Smooth muscle cell (in vitro differentiated cells): ENCODE measurements at regions not wholly inside any gene's neighbourhood (a gene's known extent, or its start where the extent isn't known, plus 50 kb on each side); places are given as distances from the start of the nearest gene placed in this dataset.

Experiments used
- DNase-seq: peaks from one replicate; lab custom pipeline; 2025; ENCODE audit not compliant: unreplicated experiment; lab: John Stamatoyannopoulos, UW
- H2AFZ ChIP-seq: fragments of 200-600 bp; sonication (generic); 2 replicates; pipeline ENCODE4 v1.6.0; 2016; ENCODE audit warnings: antibody characterized with exemption, low read depth, mild to moderate bottlenecking
- H3F3A ChIP-seq: fragments of 200-600 bp; sonication (generic); 2 replicates; pipeline ENCODE4 v1.6.0; 2017; ENCODE audit warnings: antibody characterized with exemption, low read depth
- H3K27ac ChIP-seq: fragments of 200-600 bp; sonication (generic); 2 replicates; pipeline ENCODE4 v1.5.1; 2016; ENCODE audit warnings: low read depth, mild to moderate bottlenecking
- H3K27me3 ChIP-seq: fragments of 200-600 bp; sonication (generic); 2 replicates; pipeline ENCODE4 v1.6.1; 2016; ENCODE audit warnings: low read depth, mild to moderate bottlenecking
- H3K36me3 ChIP-seq: fragments of 200-600 bp; sonication (generic); 2 replicates; pipeline ENCODE4 v1.5.1; 2016; ENCODE audit warnings: low read depth
- H3K4me1 ChIP-seq: fragments of 200-600 bp; sonication (generic); 2 replicates; pipeline ENCODE4 v1.5.1; 2016; ENCODE audit warnings: low read depth
- H3K4me2 ChIP-seq: fragments of 200-600 bp; sonication (generic); 2 replicates; pipeline ENCODE4 v1.6.0; 2016; ENCODE audit warnings: mild to moderate bottlenecking
- H3K4me3 ChIP-seq: fragments of 200-600 bp; sonication (generic); 2 replicates; pipeline ENCODE4 v1.5.1; 2016; ENCODE audit warnings: mild to moderate bottlenecking
- H3K79me2 ChIP-seq: fragments of 200-600 bp; sonication (generic); 2 replicates; pipeline ENCODE4 v1.6.0; 2016; ENCODE audit warnings: low read depth, mild to moderate bottlenecking
- H3K9ac ChIP-seq: fragments of 200-600 bp; sonication (generic); 2 replicates; pipeline ENCODE4 v1.6.0; 2016; ENCODE audit warnings: low read depth
- H3K9me3 ChIP-seq: fragments of 200-600 bp; sonication (generic); replicated peaks from 2 replicates; pipeline ENCODE4 v1.5.1; 2016; ENCODE audit warnings: low read depth
- H4K20me1 ChIP-seq: fragments of 200-600 bp; sonication (generic); 2 replicates; pipeline ENCODE4 v1.6.0; 2016; ENCODE audit warnings: low read depth
- CTCF ChIP-seq: fragments of 200-600 bp; sonication (generic); IDR thresholded peaks from 2 replicates; pipeline ENCODE4 v1.5.1; 2017; ENCODE audit warnings: borderline replicate concordance, mild to moderate bottlenecking, antibody characterized with exemption; ENCODE audit not compliant: insufficient read depth, poor library complexity, severe bottlenecking
- WGBS: methylation state at CpG from one replicate; pipeline ENCODE4 v1.1.7; 2016; ENCODE audit warnings: low lambda C conversion rate; 5-methylcytosine and 5-hydroxymethylcytosine counted together

- Histone ChIP-seq H3K4me3 (no peak overlapping the region), H3K9me3 (no peaks in the 10 kb centered on the region), H3K9ac (no peak overlapping the region), H3K4me1 (no peaks in the 10 kb centered on the region), H3K27ac (no peak overlapping the region), H3F3A (no peaks in the 10 kb centered on the region), H3K36me3 (no peaks in the 10 kb centered on the region), H3K4me2 (no peak overlapping the region), H2AFZ (no peak overlapping the region), H3K79me2 (no peaks in the 10 kb centered on the region), H4K20me1 (no peaks in the 10 kb centered on the region), H3K27me3 (peaks cover 1% of the 10 kb centered on the region)
- no peak for TF ChIP-seq CTCF
- DNase-seq: no peak
- whole genome bisulfite sequencing: 85% methylated on average over 3 of the region's 3 CpGs
These were observed 206.2 kb upstream of the SDK2 start for GRCh38 chr17:73850426-73850825.

- no peak for TF ChIP-seq CTCF
- H3K27me3 ChIP-seq: no peaks in the 10 kb centered on the region
- DNase-seq: no peak
- 89% methylated on average over 2 of the region's 2 CpGs for WGBS
- H3K4me1 ChIP-seq: no peaks in the 10 kb centered on the region
- no peaks in the 10 kb centered on the region for H3K79me2 ChIP-seq
- no peaks in the 10 kb centered on the region for H3F3A ChIP-seq
- H3K27ac ChIP-seq: no peak overlapping the region
- no peak overlapping the region for H2AFZ ChIP-seq
- no peak overlapping the region for H3K4me2 ChIP-seq
- no peaks in the 10 kb centered on the region for H3K9me3 ChIP-seq
- H4K20me1 ChIP-seq: no peaks in the 10 kb centered on the region
- no peaks in the 10 kb centered on the region for H3K36me3 ChIP-seq
- H3K4me3 ChIP-seq: no peak overlapping the region
- no peak overlapping the region for H3K9ac ChIP-seq
These were observed 206.8 kb upstream of the SDK2 start for GRCh38 chr17:73851091-73851490.

- Histone ChIP-seq H3K27me3 (no peaks in the 10 kb centered on the region), H4K20me1 (no peaks in the 10 kb centered on the region), H3K4me3 (no peak overlapping the region), H3K4me1 (no peaks in the 10 kb centered on the region), H2AFZ (no peak overlapping the region), H3K4me2 (no peak overlapping the region), H3K27ac (no peak overlapping the region), H3F3A (no peaks in the 10 kb centered on the region), H3K9me3 (no peaks in the 10 kb centered on the region), H3K9ac (no peak overlapping the region), H3K36me3 (no peaks in the 10 kb centered on the region), H3K79me2 (no peaks in the 10 kb centered on the region)
- DNase-seq: no peak
- no peak for TF ChIP-seq CTCF
- 89% methylated on average over 2 of the region's 2 CpGs for WGBS
These were observed 207.7 kb upstream of the SDK2 start for GRCh38 chr17:73851921-73852320.

- TF ChIP-seq CTCF: no peak
- Histone ChIP-seq H2AFZ (no peak overlapping the region), H3F3A (no peaks in the 10 kb centered on the region), H4K20me1 (no peaks in the 10 kb centered on the region), H3K27me3 (no peaks in the 10 kb centered on the region), H3K79me2 (no peaks in the 10 kb centered on the region), H3K9ac (no peak overlapping the region), H3K27ac (no peak overlapping the region), H3K4me1 (no peaks in the 10 kb centered on the region), H3K9me3 (no peaks in the 10 kb centered on the region), H3K4me2 (no peak overlapping the region), H3K36me3 (no peaks in the 10 kb centered on the region), H3K4me3 (no peak overlapping the region)
- DNase-seq: no peak
- 87% methylated on average over 15 of the region's 15 CpGs for WGBS
These were observed 211.6 kb upstream of the SDK2 start for GRCh38 chr17:73855720-73856333.
